Skin of body (tissue), 1 donor: ENCODE measurements at regions not wholly inside any gene's neighbourhood (a gene's known extent, or its start where the extent isn't known, plus 50 kb on each side); places are given as distances from the start of the nearest gene placed in this dataset.

Experiments used
- DNase-seq: peaks from one replicate; lab custom pipeline; 2025; lab: John Stamatoyannopoulos, UW

DNA sequence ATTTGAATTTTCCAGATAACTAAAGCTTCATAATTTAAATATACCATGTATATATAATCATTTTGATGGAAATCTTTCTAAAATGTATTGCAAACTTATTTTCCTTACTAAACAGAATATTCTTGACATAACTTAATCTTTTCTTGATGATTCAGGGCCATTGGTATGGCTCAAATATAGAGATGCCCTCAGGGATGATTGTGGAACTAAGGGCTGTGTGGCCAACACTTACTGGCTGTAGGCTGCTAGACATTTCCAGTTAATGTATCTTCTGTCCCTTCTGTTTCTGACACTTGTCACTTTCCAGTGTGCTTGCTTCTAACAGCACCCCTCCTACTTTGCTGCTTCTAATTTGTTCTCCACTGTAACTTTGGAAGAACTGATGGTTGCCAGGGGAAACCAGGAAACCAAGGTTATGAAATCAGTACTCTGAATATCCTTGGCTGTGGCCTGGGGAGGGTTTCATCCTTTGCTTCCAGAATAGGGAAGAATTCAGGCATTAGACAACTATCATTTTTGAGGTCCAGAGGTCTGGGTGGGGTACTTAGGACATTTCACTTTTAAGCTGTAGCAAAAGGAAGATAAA is 697.2 kb downstream of the ETS1 start:
- no peak for DNase-seq

DNA sequence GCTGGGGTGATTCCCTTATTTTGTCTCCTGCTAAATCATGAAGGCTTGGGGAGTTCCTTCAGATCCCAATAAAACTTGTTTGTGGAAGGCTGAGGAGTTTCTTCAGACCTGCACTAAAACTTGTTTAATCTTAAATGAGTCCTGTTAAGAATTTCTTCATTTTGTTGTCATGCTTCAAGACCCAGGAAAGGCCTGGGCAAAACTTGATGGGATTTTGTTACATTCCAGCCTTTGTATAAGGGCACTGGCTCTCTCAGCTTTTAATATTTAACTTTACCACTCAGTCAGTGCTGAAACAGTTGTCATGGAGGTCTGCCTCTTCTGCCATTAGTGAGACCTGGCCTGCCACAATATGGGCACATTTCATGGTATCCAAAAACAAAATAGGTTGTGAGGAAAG is 699.0 kb downstream of the ETS1 start:
- no peak for DNase-seq

DNA sequence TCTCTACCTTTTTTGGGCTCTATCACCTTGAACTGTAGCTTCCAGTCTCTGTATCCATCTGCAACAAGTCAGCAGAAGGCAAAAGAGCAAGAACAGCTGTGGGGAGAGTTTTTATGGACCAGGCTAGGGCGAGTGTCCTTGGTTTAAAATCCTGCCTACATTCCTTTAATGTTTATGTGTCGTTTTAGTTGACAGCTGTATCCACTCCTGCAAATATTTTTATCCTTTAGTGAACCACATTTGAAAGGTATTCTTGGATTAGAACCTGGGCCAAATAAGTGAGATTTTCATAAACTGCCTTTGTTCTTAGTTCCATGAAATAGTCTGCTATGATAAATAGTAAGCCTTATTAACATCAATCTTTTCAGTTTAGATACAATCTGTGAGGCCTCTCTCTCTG is 712.2 kb downstream of the ETS1 start:
- DNase-seq: no peak

DNA sequence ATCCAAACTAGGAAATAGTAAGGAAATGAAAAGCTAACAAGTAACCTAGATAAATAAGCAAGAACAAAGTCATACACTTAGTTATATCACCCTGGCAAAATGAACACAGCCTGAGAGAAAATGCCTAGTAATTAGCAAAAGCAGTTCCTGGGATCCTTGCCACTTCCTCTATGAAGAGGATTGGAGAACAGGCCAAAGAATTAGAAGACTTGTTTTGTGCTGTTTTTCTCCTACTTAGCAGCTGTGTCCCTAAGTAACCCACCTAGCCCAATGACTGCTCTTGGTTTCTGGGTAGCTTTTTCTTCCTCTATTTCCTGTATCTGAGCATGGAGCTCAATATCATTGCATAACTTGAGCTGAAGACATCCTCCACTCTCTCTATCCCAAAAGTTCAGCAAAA is 713.9 kb downstream of the ETS1 start:
- DNase-seq: no peak

DNA sequence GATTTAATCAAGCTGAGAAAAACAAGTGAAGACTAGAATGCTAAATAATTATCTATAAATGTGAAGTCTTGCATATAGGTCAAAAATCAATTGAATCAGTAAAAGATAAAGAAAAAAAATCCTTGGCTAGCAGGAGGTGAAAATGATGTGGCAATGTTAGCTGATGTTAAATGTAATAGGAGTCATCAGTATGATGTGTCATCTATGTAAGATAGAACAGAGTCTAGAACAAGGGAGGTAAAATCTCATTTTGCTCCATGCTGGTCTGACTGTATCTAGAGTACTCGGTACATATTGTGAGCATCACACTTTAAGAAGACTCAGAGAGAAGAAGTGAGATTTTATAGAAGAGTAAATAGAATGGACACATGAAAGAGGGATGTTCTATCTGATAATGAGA is 721.2 kb downstream of the ETS1 start:
- DNase-seq: no peak

DNA sequence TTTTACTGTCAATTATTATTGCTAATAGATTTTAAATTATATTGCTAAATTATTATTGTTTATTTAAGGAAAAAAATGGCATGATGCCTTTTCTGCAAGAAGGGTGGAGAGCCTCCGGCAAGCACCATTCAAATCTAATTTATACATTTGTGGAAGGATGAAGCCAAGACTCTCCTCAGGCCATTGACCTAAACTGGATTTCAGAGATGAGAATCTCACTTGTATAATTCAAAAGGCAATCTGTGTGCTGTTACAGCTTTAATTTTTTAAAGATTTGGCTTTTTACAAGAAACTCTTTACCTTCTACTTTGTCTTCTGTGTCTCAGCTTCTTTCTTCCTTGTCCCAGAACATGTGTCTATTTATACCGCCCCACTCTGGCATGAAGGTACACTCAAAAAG is 722.5 kb downstream of the ETS1 start:
- no peak for DNase-seq

DNA sequence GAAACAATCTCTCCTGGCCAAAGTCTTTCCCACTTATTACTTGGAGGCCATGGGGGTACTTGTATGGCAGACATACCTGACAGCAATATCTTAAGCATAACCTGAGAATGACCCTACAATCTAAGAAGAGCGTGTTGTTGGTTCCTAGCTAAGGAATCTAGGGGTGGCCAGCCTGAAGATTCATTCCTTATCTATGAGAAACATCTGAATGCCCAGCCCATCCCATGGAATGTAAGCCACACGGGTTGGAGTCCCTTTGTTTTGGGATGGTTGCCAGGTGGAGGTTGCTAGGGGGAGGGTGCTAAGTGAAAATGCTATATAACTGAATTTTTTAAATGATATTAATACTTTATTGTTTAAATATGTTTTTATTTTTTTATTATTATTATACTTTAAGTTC is 725.0 kb downstream of the ETS1 start:
- DNase-seq: no peak

DNA sequence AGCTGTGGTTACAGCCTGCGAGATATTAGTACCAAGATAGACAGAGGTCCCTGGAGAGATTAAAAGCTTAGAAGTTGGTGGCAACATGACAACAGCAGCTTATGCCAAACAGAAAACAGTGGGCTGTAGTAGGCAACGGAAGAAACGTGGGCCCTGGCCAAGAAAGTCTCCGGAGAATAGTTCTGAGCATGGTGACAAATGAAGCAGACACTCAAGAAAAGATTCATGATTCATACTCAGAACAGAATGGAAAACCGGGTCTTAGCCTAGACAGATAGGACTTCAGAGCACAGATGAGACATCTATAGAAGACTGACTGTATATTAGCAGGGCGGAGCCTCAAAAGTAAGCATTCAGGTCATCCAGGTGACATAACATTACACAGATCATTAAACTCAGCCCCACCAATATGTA is 727.4 kb downstream of the ETS1 start:
- no peak for DNase-seq

DNA sequence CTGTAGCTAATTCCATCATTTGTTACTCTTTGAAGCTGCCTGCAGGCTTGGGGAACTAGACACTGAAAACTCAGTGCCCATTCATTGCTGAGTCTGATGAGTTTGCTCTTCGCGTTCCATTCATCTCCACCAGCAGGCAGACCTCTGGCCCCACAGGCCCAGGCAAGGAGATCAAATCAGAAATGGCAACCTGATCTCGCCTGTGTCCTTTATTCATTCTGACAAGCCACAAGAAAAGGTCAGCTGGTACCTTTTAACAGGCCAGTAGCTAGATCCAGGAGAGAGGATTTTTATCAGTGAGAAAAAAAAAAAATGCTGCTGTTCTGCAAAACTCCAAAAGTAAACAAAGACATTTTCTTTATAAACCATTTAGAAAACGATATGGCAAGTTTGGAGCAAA is 742.5 kb downstream of the ETS1 start:
- DNase-seq: no peak

DNA sequence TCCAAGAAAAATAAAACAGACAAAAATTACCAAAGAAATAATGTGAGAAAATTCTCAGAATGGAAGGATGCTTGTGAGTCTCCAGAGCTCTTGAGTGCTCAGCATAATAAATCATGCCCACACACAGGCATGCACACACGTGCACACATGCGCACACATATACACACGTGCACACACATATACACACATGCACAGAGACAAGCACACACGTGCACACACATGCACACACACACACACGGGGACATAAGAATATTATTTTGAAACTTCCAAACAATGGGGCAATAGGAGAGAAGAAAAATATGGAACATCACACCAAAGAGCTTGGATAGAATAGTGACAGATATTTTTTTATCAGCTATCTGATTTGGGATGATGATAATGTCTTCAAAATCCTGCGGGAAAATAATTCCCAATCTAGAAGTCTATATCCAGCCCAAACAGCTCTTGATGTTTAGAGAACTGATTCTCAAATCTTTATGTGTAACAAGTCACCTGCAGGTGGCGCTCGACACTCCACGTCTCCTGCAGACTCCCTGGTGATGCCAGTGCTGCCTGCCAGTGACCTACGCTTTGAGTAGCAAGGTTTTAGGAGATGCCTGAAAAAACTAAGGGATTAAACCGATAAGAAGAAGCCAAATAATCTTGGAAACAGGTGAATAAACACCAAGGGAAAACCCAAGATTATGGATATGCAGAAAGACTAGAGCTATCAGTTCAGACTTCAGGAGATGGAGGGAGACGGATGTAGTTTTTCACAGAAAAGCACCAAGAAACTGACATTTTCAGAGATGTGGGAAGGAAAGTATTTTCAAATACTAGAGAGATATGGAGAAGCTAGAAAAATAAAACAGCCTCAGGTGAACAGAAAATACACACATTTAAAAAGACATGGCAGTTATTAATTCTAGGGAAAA is 743.6 kb downstream of the ETS1 start:
- peak; percentile 11 for DNase-seq

DNA sequence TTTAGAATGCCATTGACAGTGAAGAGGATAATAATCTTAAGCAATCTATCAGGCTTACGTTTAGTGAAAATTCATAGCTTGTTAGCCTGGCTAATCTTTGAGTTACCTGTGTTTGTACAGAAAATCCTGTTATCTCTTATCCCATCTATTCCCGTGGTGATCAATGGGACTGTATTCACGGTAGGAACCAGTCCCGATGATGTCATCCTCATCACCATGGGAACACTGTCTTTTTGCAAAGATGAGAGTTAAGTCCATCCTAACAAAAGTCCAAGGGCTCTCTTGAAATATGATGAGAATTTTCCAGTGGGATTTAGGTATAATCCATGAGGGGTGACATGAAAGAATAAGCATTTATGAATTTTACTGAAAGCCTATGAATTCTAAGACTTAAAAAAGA is 762.2 kb downstream of the ETS1 start:
- DNase-seq: no peak

DNA sequence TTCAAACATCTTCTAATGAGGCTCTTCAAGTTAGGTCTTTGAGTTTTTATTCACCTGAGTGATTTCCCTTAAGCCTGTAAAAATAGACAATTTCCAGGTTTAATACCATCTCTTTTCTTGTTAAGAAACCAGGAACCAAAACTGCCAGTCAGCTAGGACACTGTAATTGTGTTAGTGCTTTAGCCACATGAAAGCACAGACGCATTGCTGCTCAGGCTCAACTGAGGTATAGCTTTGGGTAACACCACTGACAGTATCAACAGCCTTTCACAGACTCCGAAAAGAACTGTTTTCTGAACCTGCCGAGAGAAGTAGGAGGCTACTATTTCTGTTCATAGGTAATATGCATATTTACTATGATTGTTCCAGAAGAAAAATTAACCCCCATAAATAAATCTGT is 768.7 kb downstream of the ETS1 start:
- no peak for DNase-seq

DNA sequence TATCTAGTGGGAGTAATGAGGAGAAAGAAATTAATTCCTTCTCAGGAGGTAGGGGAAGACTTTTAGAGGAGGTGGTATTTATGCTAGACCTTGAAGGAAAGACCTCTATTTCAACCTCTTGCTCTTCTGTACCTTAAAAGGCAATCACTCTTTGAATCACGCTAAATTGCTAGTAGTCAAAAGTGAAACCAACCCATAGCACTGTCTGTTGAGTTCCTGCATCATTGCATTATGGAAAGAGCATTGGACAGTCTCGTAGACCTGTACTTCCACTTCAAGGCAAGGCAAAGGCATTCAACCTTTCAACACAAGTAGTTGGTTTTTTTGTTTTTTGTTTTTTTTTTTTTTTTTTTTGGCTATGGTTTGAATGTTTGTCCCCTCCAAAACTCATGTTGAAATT is 770.4 kb downstream of the ETS1 start:
- DNase-seq: no peak

DNA sequence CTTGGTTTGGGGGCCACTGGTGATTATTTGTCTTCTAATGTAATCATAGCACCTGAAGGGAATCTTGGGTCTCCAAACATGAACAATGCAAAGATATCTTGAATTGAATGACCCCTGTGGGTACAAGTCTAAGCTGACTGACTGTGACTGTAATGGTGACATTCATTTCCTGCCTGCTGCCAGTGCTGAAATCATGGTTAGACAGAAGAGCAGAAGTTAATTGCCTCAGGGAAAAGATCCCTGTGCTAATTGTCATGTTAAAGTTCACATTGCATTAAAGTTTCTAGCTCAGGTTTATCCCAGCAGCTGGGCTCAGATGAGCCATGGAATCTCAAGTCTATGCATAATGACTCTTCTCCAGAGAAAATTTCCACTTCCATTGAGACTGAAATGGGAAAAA is 772.0 kb downstream of the ETS1 start:
- DNase-seq: no peak

DNA sequence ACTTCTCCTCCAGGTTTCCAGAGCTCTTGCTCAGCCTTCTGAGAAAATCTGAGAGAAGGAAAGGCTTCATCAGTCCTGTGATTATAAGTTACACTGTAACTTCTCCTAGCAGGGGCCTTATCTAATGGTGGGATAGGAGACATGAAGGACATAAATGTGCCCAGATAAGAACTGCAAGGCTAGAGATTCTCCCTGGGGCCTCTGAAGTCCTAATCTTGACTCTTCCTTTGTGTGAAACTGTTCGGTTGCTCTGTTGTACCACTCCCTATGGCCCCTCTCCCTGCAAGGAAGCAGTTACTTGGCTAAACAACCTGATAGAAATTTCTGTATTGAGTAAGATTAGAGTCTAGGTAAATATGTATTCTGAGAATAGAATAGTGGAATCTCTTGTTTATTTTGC is 780.9 kb downstream of the ETS1 start:
- no peak for DNase-seq

DNA sequence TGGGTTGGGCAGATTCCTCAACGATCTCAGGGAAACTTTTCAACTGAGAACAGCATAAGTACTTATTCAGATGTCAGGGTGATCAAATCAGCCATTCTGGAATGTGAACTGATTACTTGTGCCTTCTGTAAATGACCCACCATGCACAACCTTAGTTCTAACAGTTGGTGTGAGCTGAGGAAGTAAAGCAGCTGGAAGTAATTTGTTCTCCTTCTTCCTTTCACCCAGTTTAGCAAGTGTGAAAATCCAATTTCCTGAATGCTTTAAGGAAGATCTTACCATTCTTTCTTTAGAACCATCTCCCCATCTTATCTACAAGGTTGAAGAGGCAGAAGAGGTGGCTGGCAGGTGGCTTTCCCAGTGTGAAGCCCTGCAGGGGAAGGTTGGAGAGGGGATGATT is 781.6 kb downstream of the ETS1 start:
- DNase-seq: no peak

DNA sequence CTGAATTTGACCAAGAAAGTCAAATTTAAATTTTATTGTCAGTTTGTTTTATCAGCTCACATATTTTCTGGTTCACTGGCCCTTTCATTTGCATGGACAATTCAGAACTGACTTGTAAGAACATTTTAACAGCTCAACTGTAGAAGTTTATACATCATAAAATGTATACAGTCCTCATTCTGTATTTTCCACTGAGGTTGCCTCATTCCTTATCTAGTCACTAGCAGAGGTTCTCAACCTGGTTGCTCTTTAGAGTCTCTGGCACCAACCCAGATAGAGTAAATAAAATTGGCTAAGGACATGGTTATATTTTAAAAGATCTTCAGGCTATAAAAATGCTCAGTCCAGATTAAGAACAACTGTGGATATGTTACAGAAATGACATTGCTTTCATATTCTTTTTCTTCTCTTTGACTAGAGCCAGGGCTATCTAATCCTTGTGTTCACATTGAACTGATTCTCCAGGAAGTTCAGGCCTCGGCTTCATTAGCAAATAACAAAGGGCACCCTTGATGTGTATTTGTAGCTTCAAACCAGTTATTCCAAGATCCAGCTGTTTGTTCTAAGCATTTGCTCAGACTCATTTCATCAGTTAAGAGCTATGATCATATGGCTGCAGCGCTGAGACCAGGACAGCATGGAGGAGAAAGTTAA is 782.5 kb downstream of the ETS1 start:
- DNase-seq: no peak

DNA sequence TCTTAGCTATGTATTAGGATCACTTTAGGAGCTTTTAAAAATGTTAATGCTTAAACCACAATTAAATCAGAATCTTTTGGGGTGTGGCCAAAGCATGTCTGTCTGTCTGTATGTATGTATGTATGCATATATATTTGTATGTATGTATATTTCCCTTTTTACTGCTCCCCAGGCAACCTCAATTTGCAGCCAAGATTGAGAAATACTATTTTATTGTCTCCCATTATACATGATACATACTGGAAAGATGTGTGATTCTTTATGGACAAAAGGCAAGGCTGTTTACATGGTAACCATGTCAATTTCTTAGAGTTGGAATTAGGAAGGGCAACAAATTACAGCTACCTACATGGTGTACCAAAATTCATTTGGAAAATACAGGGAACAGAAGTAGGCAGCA is 783.6 kb downstream of the ETS1 start:
- no peak for DNase-seq

DNA sequence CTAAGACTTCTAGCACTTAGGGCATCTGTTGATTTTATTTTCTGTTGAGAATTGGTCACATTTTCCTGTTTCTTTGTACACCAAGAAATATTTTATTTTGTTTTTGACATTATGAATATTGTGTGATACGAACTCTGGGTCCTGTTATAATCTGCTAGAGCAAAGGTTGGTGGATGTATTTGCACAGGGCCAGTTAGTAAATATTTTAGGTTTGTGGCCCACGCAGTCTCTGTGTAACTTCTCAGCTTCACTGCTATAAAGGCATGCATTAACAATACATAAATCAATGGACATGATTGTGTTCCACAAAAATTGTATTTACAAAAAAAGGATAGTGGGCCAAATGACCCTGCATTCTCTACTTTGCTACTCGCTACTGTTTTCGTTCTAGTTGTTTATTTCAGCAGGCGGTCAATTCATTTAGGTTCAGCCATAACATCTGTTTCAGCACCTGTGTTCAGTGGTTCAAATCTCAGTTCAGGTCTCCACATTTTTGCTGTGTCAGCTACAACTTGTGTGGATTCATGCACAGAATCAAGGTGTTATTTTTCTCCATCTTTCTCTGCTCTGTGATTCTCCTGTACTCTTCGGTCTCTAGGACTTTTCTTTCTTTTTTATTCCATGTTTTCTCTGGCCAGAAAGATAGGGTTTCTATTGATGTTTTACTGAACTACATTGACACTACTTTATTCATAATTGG is 786.2 kb downstream of the ETS1 start:
- no peak for DNase-seq

DNA sequence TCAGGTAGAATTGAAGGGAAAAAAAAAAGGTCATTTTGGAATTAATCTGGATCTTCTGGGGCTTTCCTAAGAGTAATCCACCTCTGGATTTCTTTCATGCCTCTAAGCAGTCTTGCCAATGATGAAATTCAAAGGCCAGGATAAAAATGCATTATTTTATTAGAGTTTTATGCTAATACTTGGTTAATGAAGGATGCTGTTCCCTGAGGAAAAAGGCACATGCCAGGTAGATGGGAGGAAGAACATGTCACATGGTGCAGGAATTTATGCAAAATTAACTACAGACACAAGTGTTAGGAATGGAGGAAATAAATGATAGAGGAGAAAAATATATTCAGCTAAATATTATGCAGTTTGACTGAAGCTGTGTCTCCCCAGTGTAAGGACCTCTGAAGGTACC is 792.0 kb downstream of the ETS1 start:
- no peak for DNase-seq

DNA sequence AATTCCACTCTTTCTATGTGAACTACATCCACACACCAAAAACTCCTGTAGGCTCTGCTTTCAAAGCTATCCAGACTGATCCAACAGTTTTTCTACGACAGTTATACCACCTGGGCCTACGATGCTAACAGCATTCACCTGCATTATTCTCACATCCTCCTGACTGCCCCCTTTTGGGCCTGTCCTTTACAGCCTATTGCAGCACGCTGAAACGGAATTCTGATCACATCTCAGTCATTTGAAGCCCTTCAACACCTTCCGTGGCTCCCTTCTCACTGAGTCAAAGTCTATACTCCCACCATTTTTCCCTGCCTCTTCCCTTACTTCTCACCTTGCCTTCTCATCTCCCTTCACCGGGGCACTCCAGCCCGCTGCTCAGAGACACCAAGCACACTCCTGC is 791.3 kb upstream of the KIRREL3 start:
- no peak for DNase-seq

DNA sequence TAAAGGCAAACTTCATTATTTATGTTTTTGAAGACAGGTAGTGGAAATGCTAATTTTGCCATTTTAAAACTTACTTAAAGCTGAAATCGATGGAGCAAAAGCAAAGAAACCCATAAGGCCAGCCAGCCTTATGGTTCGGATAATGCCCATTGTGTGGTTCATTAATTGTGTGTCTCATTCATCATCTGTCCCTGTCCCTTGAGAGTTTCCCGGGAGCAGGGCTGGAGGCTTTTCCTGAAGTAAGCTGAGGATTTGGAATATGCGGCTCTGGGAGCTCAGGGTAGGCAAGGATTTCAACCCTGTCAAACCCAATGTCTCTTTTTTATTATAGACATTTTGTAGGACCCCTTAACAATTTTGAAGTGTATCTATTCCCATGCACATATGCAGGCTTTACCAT is 790.0 kb upstream of the KIRREL3 start:
- no peak for DNase-seq
